Stimulated activated CD4-positive, alpha-beta T cell treated with anti-CD3 and anti-CD28 coated beads, Interleukin-1b, Interleukin-23, amount 100 ng/mL, for 4 hours (primary cell): ENCODE measurements at regions not wholly inside any gene's neighbourhood (a gene's known extent, or its start where the extent isn't known, plus 50 kb on each side); places are given as distances from the start of the nearest gene placed in this dataset.

ENCODE experiments used
- DNase-seq, 2 donors: peaks; one replicate each; pipeline ENCODE4 v3.0.0-alpha.2; 2020; ENCODE audit warnings: low read depth in 2 of 2

GRCh38 chr4:100130964-100131363 lies 59.3 kb downstream of the DDIT4L start:
- no peak for DNase-seq

GRCh38 chr4:100130491-100130890 lies 59.8 kb downstream of the DDIT4L start:
- DNase-seq = no peak

- no peak for DNase-seq
Observed at GRCh38 chr4:100129774-100130173, 60.5 kb downstream of the DDIT4L start.

- DNase-seq = no peak
Observed at GRCh38 chr4:100128338-100128737, 61.9 kb downstream of the DDIT4L start.

GRCh38 chr4:100124715-100125114 lies 65.6 kb downstream of the DDIT4L start:
- no peak for DNase-seq

- DNase-seq = no peak
Observed at GRCh38 chr4:100118181-100118580, 72.1 kb downstream of the DDIT4L start.

GRCh38 chr4:100117750-100118149 lies 72.5 kb downstream of the DDIT4L start:
- no peak for DNase-seq

- DNase-seq = no peak
Observed at GRCh38 chr4:100114909-100115308, 75.4 kb downstream of the DDIT4L start.

- DNase-seq = no peak
Observed at GRCh38 chr4:100113732-100114131, 76.5 kb downstream of the DDIT4L start.

GRCh38 chr4:100113096-100113495 lies 77.2 kb downstream of the DDIT4L start:
- no peak for DNase-seq

- DNase-seq = no peak
Observed at GRCh38 chr4:100109921-100110320, 80.3 kb downstream of the DDIT4L start.

GRCh38 chr4:100108869-100109268 lies 81.4 kb downstream of the DDIT4L start:
- DNase-seq = no peak

- no peak for DNase-seq
Observed at GRCh38 chr4:100106982-100107381, 83.3 kb downstream of the DDIT4L start.

GRCh38 chr4:100103671-100104070 lies 86.6 kb downstream of the DDIT4L start:
- DNase-seq = no peak

GRCh38 chr4:100100985-100101384 lies 89.3 kb downstream of the DDIT4L start:
- DNase-seq = no peak

GRCh38 chr4:100099746-100100145 lies 90.5 kb downstream of the DDIT4L start:
- no peak for DNase-seq

- no peak for DNase-seq
Observed at GRCh38 chr4:100098681-100099080, 91.6 kb downstream of the DDIT4L start.

- no peak for DNase-seq
Observed at GRCh38 chr4:100098011-100098545, 92.2 kb downstream of the DDIT4L start.

GRCh38 chr4:100095729-100096595 lies 94.3 kb downstream of the DDIT4L start:
- DNase-seq = peak; percentile 25 to 36

- DNase-seq = peak; percentile 59 to 69
Observed at GRCh38 chr4:100093091-100093866, 97.0 kb downstream of the DDIT4L start.

- DNase-seq = no peak
Observed at GRCh38 chr4:100087743-100088142, 102.5 kb downstream of the DDIT4L start.

GRCh38 chr4:100086766-100087431 lies 103.4 kb downstream of the DDIT4L start:
- no peak for DNase-seq
